GM12875 (cell line): ENCODE measurements at regions not wholly inside any gene's neighbourhood (a gene's known extent, or its start where the extent isn't known, plus 50 kb on each side); places are given as distances from the start of the nearest gene placed in this dataset.

ENCODE experiments used
- H3K4me3 ChIP-seq: one replicate; pipeline ENCODE4 v1.5.1; 2011; ENCODE audit warnings: low read depth, low read length, control low read depth
- TF ChIP-seq, protein P1 (sequence below): IDR thresholded peaks from 2 replicates; pipeline ENCODE4 v1.5.1; 2011; ENCODE audit warnings: low read depth, mild to moderate bottlenecking, control low read depth, inconsistent platforms, low read length, moderate library complexity, borderline replicate concordance; ENCODE audit not compliant: insufficient read depth

DNA sequence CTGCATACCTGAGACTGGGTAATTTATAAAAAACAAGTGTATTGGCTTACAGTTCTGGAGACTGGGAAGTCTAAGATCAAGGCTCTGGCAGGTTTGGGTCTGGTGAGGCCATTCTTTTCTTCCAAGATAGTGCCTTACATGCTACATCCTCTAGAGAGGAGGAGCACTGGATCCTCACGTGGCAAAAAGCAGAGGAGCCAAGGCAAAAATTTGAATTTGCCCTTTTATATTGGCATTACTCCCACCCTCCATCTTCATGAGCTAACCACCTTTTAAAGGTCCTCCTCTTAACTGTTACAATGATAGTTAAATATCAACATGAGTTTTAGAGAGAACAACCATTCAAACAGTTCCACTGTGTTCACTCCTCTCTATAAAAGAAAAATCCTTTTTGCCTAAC, 286.3 kb upstream of the SEL1L start:
- TF ChIP-seq, protein P1, sequence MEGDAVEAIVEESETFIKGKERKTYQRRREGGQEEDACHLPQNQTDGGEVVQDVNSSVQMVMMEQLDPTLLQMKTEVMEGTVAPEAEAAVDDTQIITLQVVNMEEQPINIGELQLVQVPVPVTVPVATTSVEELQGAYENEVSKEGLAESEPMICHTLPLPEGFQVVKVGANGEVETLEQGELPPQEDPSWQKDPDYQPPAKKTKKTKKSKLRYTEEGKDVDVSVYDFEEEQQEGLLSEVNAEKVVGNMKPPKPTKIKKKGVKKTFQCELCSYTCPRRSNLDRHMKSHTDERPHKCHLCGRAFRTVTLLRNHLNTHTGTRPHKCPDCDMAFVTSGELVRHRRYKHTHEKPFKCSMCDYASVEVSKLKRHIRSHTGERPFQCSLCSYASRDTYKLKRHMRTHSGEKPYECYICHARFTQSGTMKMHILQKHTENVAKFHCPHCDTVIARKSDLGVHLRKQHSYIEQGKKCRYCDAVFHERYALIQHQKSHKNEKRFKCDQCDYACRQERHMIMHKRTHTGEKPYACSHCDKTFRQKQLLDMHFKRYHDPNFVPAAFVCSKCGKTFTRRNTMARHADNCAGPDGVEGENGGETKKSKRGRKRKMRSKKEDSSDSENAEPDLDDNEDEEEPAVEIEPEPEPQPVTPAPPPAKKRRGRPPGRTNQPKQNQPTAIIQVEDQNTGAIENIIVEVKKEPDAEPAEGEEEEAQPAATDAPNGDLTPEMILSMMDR = no peak
- H3K4me3 ChIP-seq = no peak overlapping the region

DNA sequence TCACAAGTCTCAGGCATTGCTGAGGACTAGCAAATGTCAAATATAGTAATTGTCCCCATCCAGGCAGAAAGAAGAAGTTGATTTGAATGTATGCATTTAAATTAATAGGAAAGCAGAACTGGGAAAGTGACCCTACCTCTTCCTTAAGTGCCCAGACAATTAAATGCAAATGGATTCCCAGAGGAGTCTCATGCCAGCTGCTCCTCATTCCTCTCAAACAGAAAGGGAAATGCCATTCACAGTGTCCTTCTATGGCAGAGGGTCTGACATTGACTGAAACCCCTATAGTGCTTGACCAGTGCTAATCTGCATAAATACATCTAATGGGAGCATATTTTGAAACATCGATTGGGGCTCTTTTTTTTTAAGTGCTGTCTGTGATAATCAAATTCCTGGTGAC, 292.4 kb upstream of the SEL1L start:
- TF ChIP-seq, protein P1 = no peak
- no peak overlapping the region for H3K4me3 ChIP-seq

DNA sequence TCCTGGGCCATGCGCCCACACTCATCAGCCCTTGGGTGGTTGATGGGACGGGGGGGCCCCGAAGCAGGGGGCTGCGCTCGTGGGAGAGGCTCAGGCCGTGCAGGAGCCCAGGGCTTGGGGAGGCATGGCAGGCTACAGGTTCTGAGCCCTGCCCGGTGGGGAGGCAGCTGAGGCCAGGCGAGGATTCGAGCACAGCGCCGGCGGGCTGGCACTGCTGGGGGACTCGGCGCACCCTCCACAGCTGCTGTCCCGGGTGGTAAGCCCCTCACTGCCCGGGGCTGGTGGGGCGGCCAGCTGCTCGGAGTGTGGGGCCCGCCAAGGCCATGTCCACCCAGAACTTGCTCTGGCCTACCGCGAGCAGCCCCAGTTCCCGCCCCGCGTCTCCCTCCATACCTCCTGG, 295.8 kb upstream of the SEL1L start:
- H3K4me3 ChIP-seq = no peak overlapping the region
- TF ChIP-seq, protein P1 = no peak

DNA sequence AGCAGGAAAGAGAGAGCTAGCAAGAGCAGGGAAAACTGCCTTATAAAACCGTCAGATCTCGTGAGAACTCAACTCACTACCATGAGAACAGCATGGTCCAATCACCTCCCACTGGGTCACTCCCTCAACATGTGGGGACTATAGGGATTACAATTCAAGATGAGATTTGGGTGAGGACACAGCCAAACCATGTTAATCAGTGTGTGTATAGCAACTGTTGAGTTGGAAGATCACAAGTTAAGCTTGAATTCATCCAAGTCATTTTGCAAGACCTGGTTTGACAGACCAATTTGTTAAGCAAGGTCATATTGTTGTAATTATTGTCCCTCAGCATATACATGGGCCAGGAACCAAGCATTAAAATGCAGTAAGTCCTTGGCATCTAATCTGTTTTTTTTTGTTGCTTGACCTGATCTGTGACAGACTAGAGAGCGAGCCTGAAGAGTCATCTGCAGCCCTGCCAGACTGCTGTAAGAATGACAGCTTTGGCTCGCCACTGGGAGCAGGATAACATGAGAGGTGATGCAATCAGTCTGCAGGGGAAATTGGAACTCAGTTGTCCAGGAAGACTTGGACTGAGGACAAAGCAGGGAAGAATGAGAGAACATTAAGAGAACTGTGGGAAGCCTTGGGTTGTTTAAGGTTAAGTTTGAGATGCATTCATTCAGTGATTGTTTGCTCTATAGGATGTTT, 297.6 kb upstream of the SEL1L start:
- no peak overlapping the region for H3K4me3 ChIP-seq
- TF ChIP-seq, protein P1 = no peak

DNA sequence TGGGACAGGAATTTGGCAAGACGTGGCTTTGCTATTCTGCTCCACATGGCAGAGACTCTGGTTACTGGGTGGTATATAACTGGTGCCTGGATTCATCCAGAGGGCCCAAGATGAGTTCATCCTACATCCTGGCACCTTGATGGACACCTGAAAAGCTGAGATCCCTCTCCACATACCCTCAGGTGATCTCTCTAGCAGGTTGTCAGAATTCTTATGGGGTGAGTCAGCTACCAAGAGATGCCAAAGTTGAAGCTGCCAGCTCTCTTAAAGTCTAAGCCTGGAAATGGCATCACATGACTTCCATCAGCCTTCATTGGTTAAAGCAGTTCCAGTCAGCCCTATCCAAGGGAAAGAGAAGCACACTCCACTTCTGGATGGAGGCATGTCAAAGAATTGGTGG, 300.7 kb upstream of the SEL1L start:
- TF ChIP-seq, protein P1 = no peak
- H3K4me3 ChIP-seq = no peak overlapping the region

DNA sequence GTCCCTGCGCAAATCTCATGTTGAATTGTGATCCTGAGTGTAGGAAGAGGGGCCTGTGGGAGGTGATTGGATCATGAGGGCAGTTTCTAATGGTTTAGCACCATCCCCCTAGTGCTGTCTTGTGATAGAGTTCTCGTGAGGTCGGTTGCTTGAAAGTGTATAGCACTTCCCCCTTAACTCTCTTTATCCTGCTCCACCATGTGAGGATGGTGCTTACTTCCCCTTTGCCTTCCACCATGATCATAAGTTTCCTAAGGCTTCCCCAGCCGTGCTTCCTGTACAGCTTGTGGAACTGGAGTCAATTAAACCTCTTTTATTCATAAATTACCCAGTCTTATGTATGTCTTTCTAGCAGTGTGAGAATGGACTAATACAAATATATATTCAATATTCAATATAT, 303.7 kb upstream of the SEL1L start:
- TF ChIP-seq, protein P1 = no peak
- no peak overlapping the region for H3K4me3 ChIP-seq

DNA sequence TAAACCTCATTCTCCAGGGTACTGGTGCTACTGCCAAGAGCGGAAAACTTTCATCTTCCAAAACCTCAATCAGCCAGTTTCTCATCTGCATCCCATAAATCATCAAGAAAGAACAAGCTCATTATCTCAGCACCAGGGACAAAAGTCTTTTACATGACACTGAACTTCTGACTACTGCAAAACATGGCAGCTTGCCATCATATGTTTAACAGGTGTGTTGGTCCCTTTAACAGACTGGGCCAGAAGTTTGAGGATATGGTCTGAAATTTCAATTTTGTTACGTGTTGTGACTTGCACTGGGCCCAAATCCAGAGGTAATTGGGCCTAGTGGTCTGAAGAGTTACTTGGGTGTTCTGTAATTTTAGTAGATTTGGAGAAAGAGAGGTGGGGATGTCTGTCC, 305.4 kb upstream of the SEL1L start:
- no peak overlapping the region for H3K4me3 ChIP-seq
- TF ChIP-seq, protein P1 = no peak
